Activated CD8-positive, alpha-beta memory T cell treated with anti-CD3 and anti-CD28 coated beads, Interleukin-2, amount 50 U/mL, for 4 hours (primary cell): ENCODE measurements at regions not wholly inside any gene's neighbourhood (a gene's known extent, or its start where the extent isn't known, plus 50 kb on each side); places are given as distances from the start of the nearest gene placed in this dataset.

Experiments used
- DNase-seq: peaks from one replicate; pipeline ENCODE4 v3.0.0-alpha.2; 2020

DNA sequence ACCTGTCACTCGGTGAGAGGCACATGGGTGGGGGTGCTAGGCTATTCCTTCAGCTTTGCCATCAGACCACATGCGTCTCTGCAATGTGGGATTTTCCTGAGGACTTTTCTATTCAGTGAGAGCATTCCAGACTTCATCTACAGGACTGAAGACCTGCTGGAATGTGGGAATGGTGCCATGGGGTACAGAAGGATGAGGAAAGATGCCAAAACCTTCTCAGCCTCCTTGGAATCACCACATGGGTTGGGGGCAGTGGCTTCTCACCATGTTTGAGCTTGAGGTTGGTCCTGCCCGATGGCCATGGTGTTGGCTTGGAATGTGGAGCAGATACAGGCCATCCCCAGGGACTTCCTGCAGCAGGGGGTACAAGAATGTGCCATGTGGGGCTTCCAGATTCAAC, 80.9 kb upstream of the KLF13 start:
- no peak for DNase-seq

DNA sequence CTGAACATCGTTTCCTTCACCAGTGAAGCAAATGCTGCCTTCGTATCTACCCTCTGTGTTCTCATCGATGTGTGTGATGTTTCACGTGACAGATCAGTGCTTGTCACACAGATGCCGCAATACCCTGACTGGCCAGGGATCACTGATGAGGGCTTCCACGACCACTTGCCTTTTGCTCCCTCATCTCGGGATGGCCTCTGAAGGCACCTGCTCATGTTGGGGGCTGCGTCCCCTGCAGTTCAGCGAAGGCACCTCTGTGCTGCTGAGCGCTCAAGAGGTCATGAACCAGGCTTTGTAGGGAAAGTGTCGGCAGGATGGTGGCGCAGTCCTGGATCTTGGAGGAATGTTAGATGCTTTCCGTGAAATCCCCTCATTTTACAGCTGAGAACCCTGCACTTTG, 79.2 kb upstream of the KLF13 start:
- no peak for DNase-seq

DNA sequence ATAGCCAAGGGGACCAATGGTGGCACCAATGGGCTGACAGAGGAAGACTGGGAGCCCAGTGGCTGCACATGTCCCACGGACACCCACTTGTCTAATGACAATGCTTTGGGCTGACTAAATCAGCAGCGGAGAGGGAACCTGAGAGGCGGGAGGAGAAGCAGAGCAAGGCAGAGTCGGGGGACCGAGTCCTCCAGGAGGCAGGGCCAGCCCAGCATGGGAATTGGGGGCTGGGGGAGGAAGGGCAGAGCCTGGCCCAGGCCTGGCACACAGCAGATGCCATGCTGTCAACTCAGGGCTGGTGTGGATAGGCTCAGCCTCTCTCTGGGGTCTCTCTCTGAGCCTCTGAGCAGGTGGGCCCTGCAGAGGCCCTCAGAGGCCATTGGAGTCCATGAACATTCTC, 78.4 kb upstream of the KLF13 start:
- no peak for DNase-seq

DNA sequence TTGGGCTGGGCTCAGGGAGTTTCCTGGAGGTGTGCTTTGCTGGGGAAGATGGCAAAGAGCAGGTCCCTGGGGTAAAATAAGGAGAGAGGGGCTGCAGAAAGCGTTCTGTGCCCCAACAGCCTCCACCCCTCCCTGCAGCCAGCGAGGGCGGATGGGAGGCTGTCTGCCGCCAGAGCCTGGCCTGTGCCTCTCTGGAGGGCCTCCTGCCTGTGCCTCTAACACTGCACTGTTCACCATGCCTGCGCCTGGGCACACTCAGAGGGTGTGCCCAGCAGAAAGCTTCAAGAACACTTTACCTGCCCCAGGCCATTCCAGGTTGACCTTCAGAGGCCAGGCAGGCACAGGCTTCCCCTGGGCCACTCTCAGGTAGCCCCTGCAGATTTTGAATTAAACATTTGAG, 77.7 kb upstream of the KLF13 start:
- no peak for DNase-seq

DNA sequence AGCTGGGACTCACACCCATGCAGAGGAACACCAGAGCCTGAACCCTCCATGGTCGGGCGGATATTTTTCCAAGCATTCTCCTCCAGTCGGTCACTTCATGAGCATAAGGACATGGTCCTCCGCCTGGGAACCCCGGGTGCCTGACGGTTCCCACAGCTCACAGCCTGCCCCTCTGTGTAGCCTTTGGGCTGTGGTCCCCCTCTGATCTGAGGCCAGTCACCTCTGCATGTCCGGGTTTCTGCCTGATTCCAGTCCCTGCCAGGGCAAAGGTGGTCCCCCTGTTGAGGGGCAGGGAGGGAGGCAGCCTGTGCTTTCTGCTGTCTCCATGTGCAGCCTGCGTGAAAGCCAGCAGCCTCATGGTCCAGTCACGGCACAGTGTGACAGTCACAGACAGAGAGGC, 76.6 kb upstream of the KLF13 start:
- no peak for DNase-seq

DNA sequence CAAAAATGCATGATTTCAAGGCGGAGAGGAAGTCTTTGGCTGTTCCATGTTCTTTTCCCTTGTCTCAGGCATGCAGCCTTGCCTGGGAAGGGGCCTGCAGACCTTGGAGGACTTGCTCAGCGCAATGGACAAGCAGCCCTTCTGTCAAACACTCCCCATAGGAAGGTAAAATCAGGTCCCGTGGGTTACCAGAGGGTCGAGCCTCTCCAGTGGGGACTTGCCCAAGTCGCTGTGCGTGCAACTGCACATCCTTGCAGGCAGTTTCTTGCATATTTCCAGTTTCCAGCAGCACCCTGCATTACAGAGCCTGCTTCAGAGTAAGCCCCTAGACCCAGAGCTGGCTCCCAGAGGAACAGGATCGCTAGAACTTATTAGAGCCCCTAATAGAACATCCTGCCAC, 75.5 kb upstream of the KLF13 start:
- no peak for DNase-seq

DNA sequence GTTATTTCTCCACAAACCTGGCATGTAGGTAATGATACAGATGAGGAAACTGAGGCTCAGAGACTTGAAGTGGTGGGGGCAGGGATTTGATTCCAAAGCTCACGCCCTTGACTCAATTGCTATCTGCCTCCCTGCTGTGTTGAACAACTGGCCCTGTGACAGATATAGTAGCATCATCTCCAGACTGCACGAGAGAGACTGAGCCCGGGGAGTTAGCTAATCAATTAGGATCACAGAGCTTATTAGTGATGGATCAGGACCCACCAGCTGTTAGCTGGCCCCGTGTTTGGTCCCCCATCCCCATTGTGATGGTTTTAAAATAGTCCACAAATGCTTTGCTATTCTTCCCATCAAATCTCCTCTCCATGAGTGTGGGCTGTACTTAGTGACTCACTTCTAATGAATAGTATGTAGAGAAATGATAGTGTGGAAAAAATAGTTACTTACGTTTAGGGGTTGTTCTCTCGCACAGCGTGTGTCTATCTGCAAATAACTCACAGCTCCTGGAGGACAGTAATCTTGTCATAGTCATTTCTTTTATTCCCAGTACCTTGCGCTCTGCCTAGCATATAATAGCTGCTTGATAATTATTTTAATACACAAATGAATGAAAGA, 74.4 kb upstream of the KLF13 start:
- no peak for DNase-seq

DNA sequence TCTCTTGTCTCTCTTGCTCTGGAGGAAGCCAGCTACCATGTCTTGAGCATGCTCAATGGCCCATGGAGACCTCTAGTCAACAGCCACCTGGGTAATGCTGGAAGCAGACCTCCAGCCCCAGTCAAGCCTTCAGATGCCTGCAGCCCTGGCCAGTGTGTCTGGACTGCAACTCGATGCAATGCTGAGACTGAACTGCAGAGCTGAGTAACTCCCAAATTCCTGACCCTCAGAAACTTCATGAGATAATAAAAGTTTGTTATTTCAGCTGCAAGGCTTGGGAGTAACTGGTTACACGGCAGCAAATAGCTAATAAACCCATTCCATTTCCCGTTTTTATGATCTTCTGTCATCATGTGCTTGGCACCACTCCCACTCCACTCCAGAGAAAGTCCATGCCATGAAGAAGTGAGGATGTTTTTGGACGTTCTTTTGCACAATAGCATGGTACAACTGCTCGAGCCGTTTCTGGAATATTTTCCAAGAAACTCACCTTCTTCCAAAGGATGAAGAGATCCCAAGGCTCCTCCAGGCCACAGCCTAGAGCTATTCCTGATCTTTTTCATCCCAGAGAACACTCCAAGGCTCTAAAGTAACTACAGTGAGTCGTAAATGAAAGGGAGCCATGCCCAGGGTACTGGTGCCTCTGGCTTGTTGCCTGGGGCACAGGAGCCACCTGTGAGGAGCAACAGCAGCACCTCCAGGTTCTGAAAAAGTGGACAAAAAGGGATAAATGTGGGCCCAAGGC, 72.0 kb upstream of the KLF13 start:
- no peak for DNase-seq

DNA sequence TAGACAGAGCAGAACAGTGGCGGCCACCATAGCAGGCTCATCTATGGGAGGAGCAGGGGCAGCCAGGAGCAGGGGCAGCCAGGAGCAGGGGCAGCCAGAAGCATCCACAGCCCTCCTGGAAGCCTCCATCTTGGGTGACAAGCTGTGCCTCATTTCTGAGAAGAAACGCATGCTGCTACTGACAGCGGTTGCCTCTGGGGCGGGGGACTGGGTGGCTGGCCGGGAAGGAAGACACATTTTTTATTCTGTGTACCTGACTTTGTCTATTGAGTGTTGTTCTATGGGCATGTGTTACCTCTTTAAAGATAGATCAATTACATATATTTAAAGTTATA, 71.5 kb upstream of the KLF13 start:
- DNase-seq: no peak

DNA sequence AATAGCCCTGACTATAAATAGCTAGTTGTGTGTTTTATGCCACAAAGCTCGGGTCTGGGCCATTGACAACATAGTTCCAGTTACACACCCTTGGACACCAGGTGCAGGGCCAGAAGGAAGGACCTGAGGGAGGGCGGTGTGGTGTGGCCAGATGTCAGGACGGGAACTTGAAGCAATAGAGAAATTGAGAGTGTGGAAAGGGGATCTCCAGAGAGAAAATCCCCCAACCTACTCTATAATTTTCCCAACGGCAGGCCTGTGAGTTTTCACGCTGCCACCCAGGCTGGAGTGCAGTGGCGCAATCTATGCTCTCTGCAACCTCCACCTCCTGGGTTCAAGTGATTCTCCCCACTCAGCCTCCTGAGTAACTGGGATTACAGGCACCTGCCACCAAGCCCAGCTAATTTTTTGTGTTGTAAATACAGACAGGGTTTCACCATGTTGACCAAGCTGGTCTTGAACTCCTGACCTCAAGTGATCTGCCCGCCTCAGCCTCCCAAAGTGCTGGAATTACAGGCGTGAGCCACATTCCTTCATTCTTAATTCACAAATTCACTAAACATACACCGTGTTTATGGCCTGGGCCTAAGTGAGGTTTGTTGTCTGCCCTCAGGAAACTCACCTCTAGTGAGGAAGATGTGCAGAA, 70.8 kb upstream of the KLF13 start:
- no peak for DNase-seq

DNA sequence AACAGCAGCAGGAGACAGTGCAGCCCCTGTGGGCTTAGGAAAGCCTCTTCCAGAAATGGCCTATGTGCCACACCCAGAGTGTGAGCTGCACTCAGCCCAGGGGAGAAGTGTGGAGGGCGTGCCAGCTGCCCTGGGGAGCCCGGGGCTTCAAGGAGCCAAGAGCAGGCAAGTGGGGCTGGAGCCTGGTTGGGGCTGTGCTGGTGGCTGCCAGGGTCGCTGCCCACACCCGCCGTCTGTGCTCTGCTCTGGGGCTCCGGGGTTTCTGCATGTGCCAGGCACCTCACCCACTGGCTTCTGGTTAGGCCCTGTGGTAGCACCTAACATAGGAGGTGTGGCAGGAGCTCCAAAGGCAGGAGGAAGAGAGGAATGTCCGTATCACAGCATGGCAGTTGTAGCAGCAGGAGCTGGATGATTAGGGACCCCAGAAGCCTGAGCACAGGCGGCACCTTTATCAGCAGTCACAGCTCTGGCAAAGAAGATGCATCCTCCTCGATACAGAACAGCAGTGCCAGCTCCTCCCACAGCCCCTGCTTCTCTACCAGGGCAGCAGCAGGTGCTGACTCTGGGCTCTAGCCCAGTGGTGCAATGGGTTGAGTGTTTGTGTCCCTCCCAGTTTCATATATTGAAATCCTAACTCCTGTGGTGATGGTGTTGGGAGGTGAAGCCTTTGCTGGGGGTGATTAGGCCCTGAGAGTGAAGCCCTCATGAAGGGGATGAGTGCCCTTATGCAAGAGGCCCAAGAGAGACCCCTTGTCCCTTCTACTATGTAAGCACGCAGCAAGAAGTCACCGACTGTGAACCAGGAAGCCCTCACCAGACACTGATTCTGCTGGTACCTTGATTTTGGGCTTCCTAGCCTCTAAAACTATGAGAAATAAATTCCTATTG, 70.0 kb upstream of the KLF13 start:
- no peak for DNase-seq

DNA sequence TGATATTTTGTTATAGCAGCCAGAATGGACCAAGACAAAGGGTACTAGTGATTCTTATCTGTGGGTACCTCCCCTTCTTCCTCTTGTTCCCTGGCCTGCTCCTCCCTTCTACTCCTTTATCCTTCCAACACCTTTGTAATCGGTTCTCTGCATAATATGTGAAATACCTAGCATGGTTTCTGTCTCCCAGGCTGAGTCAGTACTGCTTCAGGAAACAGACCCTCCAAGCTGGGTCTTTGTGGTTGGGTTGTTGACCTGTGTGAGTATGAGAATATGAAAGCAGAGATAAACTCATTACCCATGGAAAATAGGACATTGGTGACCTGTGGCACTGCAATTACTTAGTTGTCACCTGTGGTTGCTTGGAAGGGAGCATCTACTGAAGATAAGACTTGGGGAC, 69.3 kb upstream of the KLF13 start:
- DNase-seq: no peak

DNA sequence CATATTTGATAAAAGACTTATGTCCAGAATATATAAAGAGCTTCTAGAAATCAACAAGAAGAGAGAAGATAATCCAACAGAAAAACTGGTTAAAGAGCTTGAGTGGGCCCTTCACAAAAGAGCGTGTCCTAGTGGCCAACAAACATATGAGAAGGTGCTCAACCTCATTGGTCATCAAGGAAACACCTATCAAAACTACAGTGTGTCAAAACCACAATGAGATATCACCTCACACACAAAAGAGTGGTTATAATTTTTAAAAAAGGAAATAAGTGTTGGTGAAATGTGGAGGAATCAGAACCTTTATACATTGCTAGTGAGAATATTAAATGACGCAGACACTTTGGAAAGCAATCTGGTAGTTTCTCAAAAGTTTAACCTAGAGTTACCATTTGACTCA, 68.4 kb upstream of the KLF13 start:
- DNase-seq: no peak

DNA sequence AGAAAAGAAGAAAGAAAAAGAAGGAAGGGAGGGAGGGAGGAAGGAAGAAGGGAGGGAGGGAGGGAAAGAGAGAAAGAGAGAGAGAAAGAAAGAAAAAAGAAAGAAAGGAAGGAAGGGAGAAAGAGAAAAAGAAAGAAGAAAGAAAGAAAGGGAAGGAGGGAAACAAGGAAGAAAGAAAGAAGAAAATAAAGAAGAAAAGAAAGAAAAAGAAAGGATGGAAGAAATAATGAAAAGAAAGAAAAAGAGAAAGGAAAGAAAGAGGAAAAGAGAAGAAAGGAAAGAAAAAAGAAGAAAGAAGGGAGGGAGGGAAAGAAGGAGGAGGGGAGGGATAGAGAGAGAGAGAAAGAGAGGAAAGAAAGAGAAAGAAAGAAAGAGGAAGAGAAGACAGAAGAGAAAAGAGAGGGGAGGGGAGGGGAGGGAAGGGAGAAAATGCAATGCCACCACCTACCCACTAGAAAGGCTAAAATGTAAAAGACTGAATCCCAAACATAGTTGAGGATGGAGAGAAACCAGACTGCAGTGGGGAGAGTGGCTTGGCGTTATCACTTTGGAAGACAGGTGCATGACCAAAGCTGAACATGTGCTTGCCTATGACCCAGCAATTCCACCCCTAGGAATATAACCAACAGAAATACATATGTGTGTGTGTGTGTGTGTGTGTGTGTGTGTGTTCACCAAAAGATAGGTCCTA, 66.9 kb upstream of the KLF13 start:
- DNase-seq: no peak

DNA sequence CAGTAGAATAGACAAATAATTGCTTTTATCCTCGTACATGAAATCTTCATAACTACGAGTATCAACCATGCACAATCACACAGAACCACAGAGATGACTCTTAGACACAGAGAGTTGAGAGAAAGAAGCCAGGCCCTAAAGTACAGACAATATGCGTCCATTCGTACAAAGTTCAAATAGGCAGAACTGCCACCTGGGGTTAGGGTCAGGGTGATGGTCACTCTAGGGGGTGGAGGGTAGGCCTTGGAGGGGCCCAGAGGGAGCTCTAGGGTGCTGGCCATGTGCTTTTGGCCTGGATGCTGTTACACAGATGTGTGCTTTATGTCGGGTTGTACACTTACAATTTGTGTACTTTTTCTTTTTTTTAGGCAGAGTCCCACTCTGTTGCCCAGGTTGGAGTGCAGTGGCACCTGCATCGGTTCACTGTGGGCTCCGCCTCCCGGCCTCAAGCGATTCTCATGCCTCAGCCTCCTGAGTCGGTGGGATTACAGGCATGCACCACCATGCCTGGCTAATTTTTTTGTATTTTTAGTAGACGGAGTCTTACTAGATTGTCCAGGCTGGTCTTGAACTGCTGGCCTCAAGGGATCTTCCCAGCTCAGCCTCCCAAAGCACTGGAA, 65.9 kb upstream of the KLF13 start:
- DNase-seq: no peak

DNA sequence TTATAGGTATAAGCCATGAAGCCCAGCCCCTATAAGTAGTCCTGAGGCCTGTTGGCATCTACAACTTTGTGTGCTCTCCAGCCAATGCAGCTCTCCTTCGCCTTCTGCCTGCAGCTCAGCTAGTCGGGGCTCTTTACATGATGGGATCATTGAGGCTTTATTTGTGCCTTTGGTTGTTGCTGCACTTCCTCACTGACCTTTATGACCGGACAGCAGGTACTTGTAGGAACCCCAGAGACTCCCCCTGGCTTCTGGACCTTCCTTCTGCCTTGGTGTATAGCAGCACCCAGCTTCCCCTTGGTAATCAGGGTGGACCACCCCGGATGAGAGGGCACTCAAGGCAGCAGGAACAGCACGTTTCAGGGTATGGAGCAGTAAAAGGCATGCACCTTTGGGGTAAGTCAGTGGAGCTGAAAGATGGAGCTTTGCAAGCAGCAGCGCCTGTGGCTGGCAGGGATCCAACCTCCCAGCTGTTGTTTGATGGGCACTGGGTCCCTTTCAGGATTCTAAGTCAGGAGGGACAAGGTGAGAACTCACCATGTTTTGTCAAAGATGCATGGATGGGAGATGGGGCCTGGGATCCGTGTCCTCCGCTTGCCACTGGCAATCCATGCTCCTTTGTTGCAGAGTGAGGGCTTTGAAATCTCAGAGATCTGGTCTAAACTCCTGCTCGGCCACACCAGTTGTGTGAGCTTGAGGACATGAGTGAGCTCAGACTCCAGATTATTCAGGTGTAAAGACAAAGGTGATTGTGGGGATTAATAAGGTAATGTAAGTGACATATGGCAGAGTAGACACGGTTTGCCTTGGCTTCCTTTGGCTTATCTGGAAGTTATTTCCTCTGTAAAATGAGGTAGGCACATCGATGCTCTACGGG, 65.1 kb upstream of the KLF13 start:
- DNase-seq: peak; percentile 6

DNA sequence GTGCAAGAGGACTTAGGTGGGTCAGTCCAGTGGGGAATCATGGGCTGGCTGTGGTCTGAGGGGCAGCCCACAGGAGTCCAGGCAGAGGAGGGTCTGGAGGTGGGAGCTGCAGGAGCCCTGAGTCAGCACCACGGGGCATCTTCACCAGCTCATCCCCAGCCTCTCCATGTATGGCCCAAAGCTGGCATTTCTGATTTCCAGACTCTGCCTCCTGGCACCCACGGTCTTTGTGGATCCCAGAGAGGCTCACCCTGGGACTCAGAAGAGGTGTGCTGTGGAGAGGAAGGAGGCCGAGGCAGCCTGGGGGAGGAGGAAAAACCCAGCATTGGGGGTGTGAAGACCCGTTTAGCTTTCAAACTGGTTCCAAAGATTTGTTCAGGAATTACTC, 64.5 kb upstream of the KLF13 start:
- DNase-seq: no peak

DNA sequence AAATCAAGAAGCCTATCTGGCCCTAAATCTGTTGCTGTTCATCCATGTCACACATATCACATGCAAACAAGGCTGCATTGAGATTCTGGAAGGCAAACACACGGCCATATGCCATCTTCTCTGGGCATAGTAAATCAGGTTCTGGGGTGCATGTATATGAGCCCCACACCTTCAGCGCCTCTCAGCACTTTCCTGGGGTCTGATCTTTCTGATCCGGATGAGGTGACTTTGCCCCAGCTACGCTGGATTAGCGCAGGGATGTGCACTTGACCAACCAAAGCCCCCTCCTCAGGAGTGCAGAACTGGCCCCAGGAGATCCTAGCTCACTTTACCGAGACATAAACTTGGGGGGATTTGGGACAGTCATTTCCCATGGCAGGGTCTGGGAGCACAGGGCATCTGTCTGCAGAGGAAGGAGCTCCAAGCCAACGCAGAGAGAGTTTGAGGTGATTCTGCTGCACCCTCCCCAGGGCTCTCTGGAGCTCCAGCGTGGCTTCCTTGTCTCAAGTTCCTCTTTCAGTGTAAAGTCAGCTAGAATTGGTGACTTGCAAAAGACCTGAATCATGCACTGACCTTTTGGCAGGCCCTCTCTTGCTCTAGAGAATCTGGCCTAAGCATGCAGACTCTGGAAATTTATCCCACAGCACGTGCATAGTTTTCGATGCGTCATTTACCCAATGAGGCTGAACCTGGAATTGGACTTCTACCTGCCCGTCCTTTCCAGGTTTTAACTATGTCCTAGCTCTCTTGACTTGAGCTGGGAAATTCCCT, 63.5 kb upstream of the KLF13 start:
- no peak for DNase-seq

DNA sequence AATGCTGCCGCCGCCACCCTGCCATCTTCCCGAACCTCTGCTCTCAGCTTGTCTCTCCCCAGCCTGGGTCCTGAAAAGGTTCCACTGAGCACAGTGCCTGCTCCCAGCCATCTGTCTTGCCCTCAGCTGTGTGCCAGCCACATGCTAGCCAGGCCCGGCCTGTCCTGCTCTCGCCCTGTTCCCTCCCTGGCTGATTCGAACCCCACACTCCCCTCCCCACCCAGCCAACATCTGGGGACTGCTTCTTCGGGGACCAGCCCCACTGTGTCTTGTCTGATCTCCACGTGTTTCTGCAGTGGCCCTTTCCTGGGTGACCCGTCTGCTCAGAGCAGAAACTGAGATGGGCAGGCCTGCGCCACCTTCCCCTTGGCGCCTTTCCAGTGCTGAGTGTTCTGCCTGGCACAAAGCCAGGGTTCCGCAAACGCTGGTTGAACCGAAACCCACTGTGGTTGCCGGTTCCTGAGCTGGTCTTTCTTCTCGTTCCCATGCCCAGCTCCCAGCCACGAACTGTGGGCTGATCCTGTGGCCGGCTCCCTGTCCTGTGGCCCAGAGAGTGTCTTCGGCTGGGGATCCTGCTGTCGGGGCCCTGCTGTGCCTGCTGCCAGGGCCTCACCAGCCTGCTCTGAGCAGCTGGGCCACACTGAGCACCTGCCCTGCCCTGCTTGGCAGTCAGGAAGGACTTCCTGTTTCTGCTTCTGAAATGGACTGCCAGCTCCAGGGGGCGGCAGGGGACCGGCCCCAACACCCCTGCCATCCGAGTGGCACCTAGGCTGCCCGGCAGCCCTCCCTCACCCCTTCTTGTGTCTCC, 62.7 kb upstream of the KLF13 start:
- DNase-seq: peak; percentile 68

DNA sequence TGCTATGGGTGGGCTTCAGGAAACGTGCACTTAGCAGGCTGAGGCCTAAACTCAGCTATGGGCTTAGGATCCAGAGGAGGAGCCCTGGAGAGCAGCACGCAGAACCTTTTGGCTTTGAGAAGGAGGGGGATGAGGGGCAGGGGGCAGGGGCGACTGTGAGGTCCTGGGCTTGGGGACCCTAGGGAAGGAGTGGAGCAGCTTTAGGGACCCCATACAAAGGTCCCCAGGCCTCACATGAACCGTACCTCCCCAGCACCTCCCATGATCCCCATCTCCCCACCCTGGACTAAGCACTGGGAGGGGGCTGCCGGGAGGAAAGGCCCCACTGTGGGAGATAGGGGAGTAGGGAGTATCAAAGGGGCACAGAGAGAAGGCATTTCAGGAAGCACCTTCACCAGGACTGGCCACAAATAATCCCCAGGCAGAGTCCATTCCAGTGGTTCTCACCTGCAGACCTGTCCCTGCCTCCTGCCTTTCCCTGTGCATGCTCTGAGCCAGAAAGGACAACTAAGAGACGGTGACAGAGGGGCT, 62.0 kb upstream of the KLF13 start:
- no peak for DNase-seq
